MV-4-11 (cell line): ENCODE measurements at regions not wholly inside any gene's neighbourhood (a gene's known extent, or its start where the extent isn't known, plus 50 kb on each side); places are given as distances from the start of the nearest gene placed in this dataset.

ENCODE experiments used
- DNase-seq: peaks from one replicate; lab custom pipeline; 2025; lab: John Stamatoyannopoulos, UW

GRCh38 chr6:1153696-1154245 lies 158.1 kb upstream of the FOXQ1 start:
- DNase-seq = no peak

GRCh38 chr6:1146500-1146899 lies 165.4 kb upstream of the FOXQ1 start:
- DNase-seq = no peak

- DNase-seq = no peak
These were observed 166.1 kb upstream of the FOXQ1 start for GRCh38 chr6:1145768-1146218.

DNA sequence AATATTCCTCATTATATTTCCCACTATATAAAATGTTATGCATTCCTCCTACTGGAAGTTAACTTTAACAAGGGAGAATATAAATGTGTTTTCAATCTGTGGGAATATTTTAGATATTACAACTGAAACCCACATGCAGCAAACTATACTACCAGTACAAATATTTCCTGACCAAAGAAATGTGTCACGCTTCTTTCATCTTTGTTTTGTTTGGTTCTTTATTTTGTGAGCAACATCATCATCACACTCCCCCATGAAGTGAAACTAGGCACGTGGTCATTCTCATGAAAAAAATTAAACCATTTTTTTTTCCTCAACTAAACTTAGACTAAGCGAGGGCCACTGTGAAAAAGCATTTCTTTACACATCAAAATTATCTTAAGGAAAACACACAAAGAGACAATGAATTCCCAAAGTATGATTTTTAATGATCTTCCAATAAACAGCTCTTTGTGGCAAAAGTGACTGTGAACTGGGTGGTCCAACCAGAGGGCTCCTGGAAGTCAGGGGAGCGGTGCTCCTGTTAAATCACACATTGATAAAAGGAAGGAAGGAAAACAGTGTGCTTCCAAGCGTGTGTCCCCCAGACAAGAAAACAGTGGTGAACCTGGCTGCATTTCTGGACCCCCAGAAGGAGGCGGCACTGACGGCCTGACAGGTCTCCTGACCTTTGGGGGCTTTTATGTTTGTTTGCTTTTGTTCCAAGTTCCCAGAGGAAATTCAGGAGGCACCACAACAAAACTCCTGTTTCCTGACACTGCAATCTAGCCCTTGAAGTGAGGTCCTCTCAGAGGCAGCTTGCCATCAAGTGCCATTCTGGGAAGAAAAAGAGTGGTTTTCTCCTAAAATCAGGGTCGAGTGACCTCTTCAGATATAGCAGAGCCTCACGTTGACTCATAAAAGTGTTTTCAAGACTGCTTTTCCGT lies 166.8 kb upstream of the FOXQ1 start:
- no peak for DNase-seq

DNA sequence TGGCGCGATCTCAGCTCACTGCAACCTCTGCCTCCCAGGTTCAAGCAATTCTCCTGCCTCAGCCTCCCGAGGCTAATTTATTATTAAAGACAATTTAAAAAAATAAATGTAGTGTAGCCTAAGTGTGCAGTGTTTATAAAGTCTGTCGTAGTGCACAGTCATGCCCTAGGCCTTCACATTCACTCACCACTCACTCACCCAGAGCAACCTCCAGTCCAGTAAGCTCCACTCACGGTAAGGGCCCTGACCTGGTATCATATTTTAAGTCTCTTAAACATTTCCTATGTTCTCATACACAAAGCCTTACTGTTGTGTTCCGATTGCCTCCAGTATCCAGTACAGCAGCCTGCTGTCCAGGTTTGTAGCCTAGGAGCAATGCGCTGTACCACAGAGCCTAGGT lies 168.2 kb upstream of the FOXQ1 start:
- DNase-seq = no peak

DNA sequence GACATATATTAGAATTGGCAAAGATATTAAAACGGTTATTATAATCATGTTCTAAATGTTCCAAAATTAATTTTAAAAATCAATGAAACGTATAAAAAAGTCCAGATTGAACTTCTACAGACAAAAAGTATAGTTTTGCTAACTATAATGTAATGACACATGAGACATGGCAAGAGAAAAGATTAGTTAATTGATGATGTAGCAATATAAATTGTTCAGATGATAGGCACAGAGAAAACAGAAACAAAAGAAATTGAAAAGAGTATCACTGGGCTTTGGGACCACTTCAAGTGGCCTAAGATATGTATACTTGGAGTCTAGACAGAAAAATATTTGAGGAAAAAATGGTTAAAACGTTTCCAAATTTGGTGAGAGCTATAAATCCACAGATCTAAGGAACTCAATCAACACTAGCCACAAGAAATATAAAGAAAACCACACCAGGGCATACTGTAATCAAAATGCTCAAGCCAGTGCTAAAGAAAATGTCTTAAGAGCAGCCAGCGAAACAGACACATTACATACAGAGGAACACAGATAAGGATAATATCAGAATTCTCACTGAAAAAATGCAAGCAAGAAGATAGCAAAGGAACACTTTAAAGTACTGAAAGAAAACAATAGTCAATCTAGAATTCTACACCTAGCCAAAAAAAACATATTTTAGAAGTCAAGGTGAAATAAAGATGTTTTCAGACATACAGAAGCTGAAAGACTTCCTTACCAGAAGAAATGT lies 172.6 kb upstream of the FOXQ1 start:
- no peak for DNase-seq

- peak; percentile 34 for DNase-seq
These were observed 174.0 kb upstream of the FOXQ1 start for GRCh38 chr6:1137849-1138248.

DNA sequence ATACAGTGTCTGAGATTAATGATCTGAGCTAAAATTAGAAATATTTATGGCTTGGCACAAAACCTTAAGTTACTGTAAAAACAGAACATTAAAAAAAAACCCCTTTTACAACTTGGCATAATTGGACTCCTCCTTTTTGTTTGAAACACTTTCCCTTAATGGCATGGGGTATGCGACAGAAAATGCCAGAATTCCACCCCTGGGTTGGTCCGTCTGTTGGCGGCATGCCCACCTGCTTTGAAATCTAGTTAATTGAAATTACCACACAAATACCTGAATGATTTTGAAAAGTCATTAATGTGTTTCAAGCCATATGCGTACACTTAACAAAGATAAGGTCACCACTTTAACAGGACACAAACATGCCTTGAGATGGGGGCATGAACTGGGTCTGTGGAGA lies 175.1 kb upstream of the FOXQ1 start:
- DNase-seq = no peak

- no peak for DNase-seq
These were observed 175.5 kb upstream of the FOXQ1 start for GRCh38 chr6:1136415-1136774.

DNA sequence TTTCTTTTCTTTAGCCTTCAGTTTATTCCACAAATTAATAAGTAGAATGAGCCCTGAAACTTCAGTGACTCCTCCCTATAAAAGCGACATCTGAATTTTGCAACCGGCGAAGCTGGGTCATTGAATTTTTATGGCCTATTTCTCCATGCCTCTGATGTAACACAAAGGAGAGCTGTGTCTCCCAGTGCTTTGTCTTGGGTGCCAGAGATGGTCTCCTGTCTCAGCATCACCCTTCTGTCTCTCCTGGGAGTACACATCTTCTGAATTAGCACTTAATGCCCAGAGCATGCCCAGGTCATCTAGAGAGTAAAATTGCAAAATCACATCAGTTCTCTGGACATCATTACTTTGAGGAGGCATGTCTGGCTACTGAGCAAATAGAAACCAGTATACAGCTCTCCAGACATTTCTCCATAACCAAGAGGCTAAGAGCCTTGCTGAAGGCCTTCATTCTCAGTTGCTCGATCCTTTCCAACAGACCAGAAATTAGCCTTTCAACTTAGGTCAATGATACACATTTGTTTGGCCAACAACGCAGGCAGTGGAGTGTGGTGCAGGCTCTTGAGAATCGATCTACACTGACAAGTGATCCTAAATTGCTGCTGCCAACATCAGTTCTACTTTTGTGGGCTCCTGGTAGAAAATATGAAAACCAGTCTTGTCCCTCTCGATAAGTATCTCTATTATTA lies 176.0 kb upstream of the FOXQ1 start:
- DNase-seq = no peak

DNA sequence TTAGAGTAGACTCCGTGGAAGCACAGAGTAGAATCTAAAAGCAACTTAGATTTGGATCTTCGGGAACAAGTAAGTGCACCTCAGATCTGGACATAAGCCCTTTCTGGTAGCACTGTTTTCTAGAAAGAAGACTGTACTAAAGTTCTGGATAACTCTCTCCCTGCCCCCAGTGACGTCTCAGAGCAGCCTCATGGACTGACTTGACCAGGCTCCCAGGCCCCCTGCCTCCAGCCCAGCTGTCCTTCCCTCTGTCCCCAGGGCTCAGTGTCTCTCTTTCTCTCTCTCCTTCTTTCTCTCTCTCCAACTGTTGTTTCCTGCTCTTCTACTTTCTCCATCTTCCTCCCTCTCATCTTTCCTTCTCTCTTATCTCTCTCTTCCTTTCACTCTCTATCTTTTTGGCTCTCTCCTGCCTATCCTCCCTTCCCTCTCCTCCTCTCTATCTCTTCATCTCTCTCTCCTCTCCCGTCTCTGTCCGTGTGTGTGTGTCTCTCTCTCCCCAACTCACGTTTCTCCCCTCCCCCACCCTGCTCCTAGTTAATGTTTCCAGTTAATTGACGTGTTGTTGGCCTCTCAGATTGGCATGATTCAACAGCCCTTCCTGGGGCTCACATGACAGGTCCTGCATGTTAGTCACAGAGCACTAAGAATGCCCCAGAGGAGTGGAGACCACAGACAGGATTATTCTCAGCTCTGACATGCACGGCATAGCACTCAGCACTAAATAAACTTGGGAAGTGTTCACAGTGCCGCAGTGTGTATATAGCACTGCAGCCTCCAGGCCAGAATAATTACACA lies 180.4 kb upstream of the FOXQ1 start:
- DNase-seq = no peak

GRCh38 chr6:1130709-1131108 lies 181.2 kb upstream of the FOXQ1 start:
- DNase-seq = no peak

GRCh38 chr6:1129131-1129530 lies 182.8 kb upstream of the FOXQ1 start:
- no peak for DNase-seq

DNA sequence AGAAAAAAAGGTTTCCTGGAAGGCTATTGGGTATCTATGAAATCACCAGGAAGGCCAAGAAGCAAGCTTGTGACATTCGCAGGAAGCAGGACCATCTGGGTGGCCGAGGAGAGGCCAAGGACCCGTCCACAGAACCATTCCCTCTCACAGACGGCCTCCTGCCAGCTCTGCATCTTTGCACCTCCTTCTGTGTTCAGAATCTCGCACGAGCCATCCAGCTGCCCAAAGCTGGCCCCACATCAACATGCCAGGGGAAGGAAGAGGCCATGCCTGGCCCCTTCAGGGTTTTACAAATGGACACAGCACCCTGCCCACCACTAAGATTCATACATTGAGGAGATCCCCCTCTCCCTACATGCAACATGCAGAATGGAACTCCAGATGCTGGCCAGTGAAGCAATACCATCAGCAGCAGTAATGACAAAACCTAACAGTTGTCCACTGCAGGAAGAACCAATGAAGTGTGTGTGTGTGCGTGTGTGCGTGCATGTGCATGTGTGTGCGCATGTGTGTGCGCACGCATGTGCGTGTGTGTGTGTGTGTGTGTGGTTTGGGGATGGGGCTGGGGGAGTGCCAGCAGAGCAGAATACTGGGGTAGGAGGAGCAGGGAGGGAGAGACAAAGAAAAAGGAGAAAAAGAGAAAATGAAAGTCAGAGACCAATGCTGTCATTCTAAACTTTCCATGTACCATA lies 184.2 kb upstream of the FOXQ1 start:
- DNase-seq = no peak

GRCh38 chr6:1127129-1127528 lies 184.8 kb upstream of the FOXQ1 start:
- no peak for DNase-seq

DNA sequence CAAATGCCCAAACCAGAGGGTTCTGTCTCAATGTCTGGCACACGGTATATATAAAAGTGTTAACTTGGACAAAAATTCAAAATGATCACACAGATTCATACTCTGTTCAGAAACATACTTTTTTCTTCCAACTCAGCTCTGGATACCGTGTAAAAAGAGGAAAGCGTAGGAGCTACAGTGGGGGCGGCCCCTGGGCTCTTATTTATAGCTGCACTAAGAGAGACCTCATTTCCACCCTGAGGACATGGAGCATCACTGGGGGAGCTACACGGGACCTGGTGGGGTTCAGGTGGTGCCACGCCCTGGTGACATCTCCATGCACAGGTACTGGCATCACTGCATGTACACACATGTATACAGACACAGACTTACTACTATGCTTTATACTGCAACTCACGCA lies 185.9 kb upstream of the FOXQ1 start:
- DNase-seq = no peak

DNA sequence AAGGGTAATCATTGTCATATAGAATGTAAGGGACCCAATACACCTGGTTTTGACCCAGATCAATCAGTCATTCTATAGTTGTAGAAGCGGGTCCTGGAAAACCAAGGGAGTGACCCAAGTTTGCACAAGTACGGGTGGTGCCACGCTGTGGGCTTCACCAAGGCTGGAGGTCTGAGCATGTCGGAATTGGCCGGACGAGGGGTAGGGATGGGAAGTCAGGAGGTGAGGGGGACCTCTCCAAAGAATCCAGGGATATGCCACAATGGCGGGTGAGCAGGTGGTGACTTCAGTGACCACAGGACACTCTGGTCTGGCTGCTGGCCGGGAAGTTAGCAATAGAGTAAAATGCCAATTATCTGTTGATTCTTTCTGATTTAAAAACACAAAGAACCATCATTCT lies 186.6 kb upstream of the FOXQ1 start:
- no peak for DNase-seq

GRCh38 chr6:1124885-1125284 lies 187.0 kb upstream of the FOXQ1 start:
- no peak for DNase-seq

GRCh38 chr6:1123386-1124375 lies 188.2 kb upstream of the FOXQ1 start:
- no peak for DNase-seq

DNA sequence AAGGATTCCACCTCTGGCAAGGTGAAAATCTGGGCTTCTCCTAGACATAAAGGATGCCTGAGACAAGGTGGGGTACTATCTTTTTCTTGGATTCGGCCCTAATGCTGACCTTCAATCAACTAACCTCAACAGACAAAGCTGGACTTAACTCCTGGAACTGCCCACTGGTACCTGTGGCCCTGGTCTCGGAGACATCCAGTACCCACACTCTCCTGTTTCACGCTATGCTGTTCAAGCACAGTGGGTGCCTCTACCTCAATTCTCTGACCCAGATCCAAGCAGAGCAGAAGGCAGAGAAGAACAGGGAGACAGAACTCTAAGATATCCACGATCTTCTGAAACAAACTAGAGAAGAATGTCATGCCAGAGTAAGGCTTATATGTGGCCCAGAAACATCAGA lies 189.8 kb upstream of the FOXQ1 start:
- DNase-seq = no peak
